Progenitor cell of endocrine pancreas (in vitro differentiated cells): ENCODE measurements at regions not wholly inside any gene's neighbourhood (a gene's known extent, or its start where the extent isn't known, plus 50 kb on each side); places are given as distances from the start of the nearest gene placed in this dataset. TPM values are rescaled to one million over a fixed set of nuclear protein-coding genes. Genes with fewer than 3 reads are reported as not detected.
"Not testable (repeated sequence)": the region's sequence is repeated elsewhere in the genome, so short reads cannot be mapped to it uniquely, and the experiment has no call there.

Experiments used
- DNase-seq: peaks from one replicate; pipeline ENCODE4 v3.0.0; 2021; ENCODE audit warnings: low spot score; ENCODE audit not compliant: unreplicated experiment
- H3K27ac Mint-ChIP-seq: 2 replicates; pipeline ENCODE4 v1.8.0; 2021; ENCODE audit warnings: mild to moderate bottlenecking, moderate library complexity, mixed read lengths
- H3K27me3 Mint-ChIP-seq: 2 replicates; pipeline ENCODE4 v1.8.0; 2021; ENCODE audit warnings: mixed read lengths
- H3K36me3 Mint-ChIP-seq: 2 replicates; pipeline ENCODE4 v1.8.0; 2022; ENCODE audit warnings: mixed read lengths; ENCODE audit not compliant: insufficient read depth
- H3K4me1 Mint-ChIP-seq: 2 replicates; pipeline ENCODE4 v1.8.0; 2021; ENCODE audit warnings: low read depth, mixed read lengths
- H3K4me3 Mint-ChIP-seq: 2 replicates; pipeline ENCODE4 v1.8.0; 2021; ENCODE audit warnings: low read depth, mild to moderate bottlenecking, moderate library complexity, mixed read lengths
- H3K9me3 Mint-ChIP-seq: 2 replicates; pipeline ENCODE4 v1.8.0; 2021; ENCODE audit warnings: low read depth, mixed read lengths
- microRNA-seq: library from miRNA; unstranded; fragments of <30 nt; microRNA quantifications from one replicate; pipeline ENCODE4 v1.1.0, GENCODE V29; 2020; ENCODE audit warnings: borderline number of aligned reads; ENCODE audit not compliant: unreplicated experiment

DNA sequence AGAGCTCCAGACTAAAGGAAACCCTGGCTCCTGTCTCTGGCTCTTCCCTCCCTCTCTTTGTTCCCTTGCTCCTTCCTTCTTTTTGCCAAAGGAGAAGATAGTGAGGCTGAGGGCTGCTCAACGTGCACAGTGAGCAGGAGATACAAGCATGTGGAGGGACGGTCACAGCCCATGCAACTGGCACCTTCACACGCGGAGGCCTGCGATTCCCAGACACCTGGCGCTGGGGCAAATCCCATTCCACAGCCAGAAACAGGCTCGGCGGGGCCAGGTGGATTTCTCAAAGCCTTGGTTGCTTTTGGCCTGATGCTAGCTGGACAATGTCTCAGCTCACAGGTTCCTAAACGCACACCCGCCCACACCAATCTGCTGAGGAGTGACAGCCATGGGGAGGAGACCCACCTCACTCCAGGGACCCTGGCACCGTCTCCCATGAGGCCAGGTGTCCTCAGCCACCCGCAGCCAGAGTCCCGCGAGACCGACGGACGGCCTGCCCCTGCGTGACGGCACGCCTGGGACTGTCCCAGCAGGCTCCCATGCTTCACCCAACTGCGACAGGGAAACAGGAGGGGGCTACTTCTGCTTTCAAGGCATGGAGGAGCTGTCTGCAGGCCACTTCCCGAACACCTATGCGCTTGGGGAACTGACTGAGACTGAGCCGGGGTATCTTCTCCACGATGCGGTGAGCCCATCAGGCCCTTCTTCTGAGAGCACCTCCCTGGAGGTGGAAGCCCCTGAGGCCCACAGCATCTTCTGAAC, 56.2 kb upstream of the SPN start:
- H3K4me3 Mint-ChIP-seq, H3K27ac Mint-ChIP-seq, H3K27me3 Mint-ChIP-seq, H3K9me3 Mint-ChIP-seq, H3K36me3 Mint-ChIP-seq, DNase-seq: not testable (repeated sequence)
- H3K4me1 Mint-ChIP-seq = peaks cover 24% of the 10 kb centered on the region

DNA sequence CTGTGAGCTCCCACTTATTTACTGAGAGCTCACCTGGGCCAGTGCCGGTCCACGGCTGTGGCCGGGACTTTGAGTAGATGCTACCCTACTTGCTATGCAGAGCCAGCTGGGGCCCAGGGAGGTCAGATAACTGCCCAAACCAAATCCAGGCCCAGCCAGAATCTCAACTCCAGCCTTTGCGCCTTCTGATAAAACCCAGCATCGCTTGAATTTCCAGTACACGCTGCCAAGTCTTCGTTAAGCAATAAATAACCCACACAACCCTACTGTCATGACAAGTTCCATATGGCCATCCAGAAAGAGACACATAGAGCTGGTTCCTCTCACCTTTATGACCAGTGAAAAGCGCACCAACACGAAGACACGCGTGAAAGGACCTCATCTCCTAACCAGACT, 55.6 kb upstream of the SPN start:
- not testable (repeated sequence) for H3K9me3 Mint-ChIP-seq, H3K4me3 Mint-ChIP-seq, H3K36me3 Mint-ChIP-seq, H3K27ac Mint-ChIP-seq, DNase-seq, H3K27me3 Mint-ChIP-seq
- H3K4me1 Mint-ChIP-seq = peaks cover 24% of the 10 kb centered on the region

DNA sequence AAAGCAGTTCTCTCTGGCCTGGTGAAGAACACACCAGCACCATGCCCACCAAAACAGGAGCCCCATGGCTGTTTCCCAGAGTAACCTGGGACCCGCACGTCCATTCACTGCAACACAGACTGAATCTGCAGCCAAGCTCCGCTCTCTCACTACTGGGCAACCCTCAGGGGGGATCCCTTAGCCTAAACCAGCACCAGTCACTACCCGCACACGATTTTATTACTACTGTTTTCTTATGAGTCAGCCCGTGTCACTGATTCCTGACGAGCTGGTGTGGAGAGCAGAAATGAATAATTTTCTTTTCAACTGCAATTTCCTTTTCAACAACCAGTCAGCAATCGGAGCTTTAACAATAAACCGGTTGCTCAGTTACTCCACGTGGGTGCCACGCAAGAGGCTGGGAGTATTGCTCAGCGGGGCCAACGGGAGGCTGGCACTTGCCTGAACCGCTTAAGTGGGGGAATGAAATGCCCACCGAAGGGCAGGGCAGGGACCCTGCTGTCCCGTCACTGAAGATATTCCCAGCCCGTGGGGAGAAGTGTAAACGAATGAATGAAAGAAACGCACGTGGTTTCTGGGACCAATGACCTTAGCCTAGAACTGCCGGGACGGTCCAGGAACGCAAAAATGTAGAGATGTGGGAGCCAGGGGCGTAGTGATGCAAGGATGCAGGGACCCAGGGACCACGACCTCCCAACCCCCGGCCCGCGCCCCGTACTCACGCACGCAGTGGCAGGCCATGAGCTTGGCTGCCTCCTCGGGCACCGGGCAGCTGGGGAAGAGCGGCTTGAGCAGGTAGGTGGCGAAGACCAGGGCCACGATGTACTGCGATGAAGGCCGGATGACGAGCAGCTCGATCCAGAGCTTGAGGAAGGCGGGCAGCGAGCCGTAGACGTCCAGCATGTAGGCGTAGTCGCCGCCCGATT, 50.4 kb upstream of the SPN start:
- H3K27ac Mint-ChIP-seq = peak overlapping the region; percentile 73
- H3K4me1 Mint-ChIP-seq = peaks cover 18% of the 10 kb centered on the region
- peaks cover 15% of the 10 kb centered on the region for H3K27me3 Mint-ChIP-seq
- H3K36me3 Mint-ChIP-seq, DNase-seq, H3K9me3 Mint-ChIP-seq: not testable (repeated sequence)
- peak overlapping the region; percentile 71 for H3K4me3 Mint-ChIP-seq

Small RNAs in the stretch of these regions (microRNA-seq; reads per million reads assigned to microRNA genes)
- not detected for gene MIR3680-2
